ENCODE measurements at regions not wholly inside any gene's neighbourhood (a gene's known extent, or its start where the extent isn't known, plus 50 kb on each side); places are given as distances from the start of the nearest gene placed in this dataset.

- H3K27me3 ChIP-seq (ENCODE audit: control insufficient read depth, insufficient read depth, low read length), result no peaks in the 10 kb centered on the region
- no peak overlapping the region for H3K4me3 ChIP-seq (ENCODE audit: low read length)
- no CpG with 5 or more reads among the region's 3 CpGs for WGBS (ENCODE audit: insufficient coverage, low lambda C conversion rate)
- H3K9me3 ChIP-seq (ENCODE audit: control insufficient read depth, low read depth, low read length), result no peaks in the 10 kb centered on the region
- peak in 1 of 2 donors; percentile 7 for DNase-seq
- no peaks in the 10 kb centered on the region for H3K4me1 ChIP-seq (ENCODE audit: control insufficient read depth, insufficient read depth, low read length)
- H3K27ac ChIP-seq (ENCODE audit: low read length), result no peak overlapping the region
- H3K36me3 ChIP-seq (ENCODE audit: control insufficient read depth, insufficient read depth, low read length), result no peaks in the 10 kb centered on the region
Measured at GRCh38 chr3:168341192-168341815, 245.6 kb upstream of the GOLIM4 start.

- Histone ChIP-seq H3K4me1 (ENCODE audit: control insufficient read depth, insufficient read depth, low read length) (no peaks in the 10 kb centered on the region), H3K27me3 (ENCODE audit: control insufficient read depth, insufficient read depth, low read length) (no peaks in the 10 kb centered on the region), H3K27ac (ENCODE audit: low read length) (no peak overlapping the region), H3K36me3 (ENCODE audit: control insufficient read depth, insufficient read depth, low read length) (no peaks in the 10 kb centered on the region), H3K4me3 (ENCODE audit: low read length) (no peak overlapping the region), H3K9me3 (ENCODE audit: control insufficient read depth, low read depth, low read length) (no peaks in the 10 kb centered on the region)
- DNase-seq, result no peak
- 80% methylated on average over 1 of the region's 1 CpG for WGBS (ENCODE audit: insufficient coverage, low lambda C conversion rate)
Measured at GRCh38 chr3:168338161-168338560, 242.4 kb upstream of the GOLIM4 start.

- Histone ChIP-seq H3K9me3 (ENCODE audit: control insufficient read depth, low read depth, low read length) (no peaks in the 10 kb centered on the region), H3K36me3 (ENCODE audit: control insufficient read depth, insufficient read depth, low read length) (no peaks in the 10 kb centered on the region)
- 100% methylated on average over 1 of the region's 3 CpGs for WGBS (ENCODE audit: insufficient coverage, low lambda C conversion rate)
Measured at GRCh38 chr3:168336276-168336675, 240.6 kb upstream of the GOLIM4 start.

GRCh38 chr3:168333410-168333935, 237.7 kb upstream of the GOLIM4 start:
- DNase-seq, result no peak
- Histone ChIP-seq H3K36me3 (ENCODE audit: control insufficient read depth, insufficient read depth, low read length) (no peaks in the 10 kb centered on the region), H3K4me3 (ENCODE audit: low read length) (no peak overlapping the region), H3K4me1 (ENCODE audit: control insufficient read depth, insufficient read depth, low read length) (no peaks in the 10 kb centered on the region), H3K9me3 (ENCODE audit: control insufficient read depth, low read depth, low read length) (no peaks in the 10 kb centered on the region), H3K27me3 (ENCODE audit: control insufficient read depth, insufficient read depth, low read length) (no peaks in the 10 kb centered on the region), H3K27ac (ENCODE audit: low read length) (no peak overlapping the region)

More at GRCh38 chr3:168336276-168336675, 240.6 kb upstream of the GOLIM4 start:
- Histone ChIP-seq H3K27ac (ENCODE audit: low read length) (no peak overlapping the region), H3K4me3 (ENCODE audit: low read length) (no peak overlapping the region), H3K4me1 (ENCODE audit: control insufficient read depth, insufficient read depth, low read length) (no peaks in the 10 kb centered on the region), H3K27me3 (ENCODE audit: control insufficient read depth, insufficient read depth, low read length) (no peaks in the 10 kb centered on the region)
- no peak for DNase-seq

- Histone ChIP-seq H3K4me1 (ENCODE audit: control insufficient read depth, insufficient read depth, low read length) (no peaks in the 10 kb centered on the region), H3K27ac (ENCODE audit: low read length) (no peak overlapping the region), H3K9me3 (ENCODE audit: control insufficient read depth, low read depth, low read length) (no peaks in the 10 kb centered on the region), H3K4me3 (ENCODE audit: low read length) (no peak overlapping the region), H3K36me3 (ENCODE audit: control insufficient read depth, insufficient read depth, low read length) (no peaks in the 10 kb centered on the region), H3K27me3 (ENCODE audit: control insufficient read depth, insufficient read depth, low read length) (no peaks in the 10 kb centered on the region)
- 71% methylated on average over 1 of the region's 3 CpGs for WGBS (ENCODE audit: insufficient coverage, low lambda C conversion rate)
- DNase-seq, result no peak
Measured at GRCh38 chr3:168331756-168332155, 236.0 kb upstream of the GOLIM4 start.

- Histone ChIP-seq H3K9me3 (ENCODE audit: control insufficient read depth, low read depth, low read length) (no peaks in the 10 kb centered on the region), H3K36me3 (ENCODE audit: control insufficient read depth, insufficient read depth, low read length) (no peaks in the 10 kb centered on the region), H3K4me3 (ENCODE audit: low read length) (no peak overlapping the region), H3K4me1 (ENCODE audit: control insufficient read depth, insufficient read depth, low read length) (no peaks in the 10 kb centered on the region), H3K27me3 (ENCODE audit: control insufficient read depth, insufficient read depth, low read length) (no peaks in the 10 kb centered on the region), H3K27ac (ENCODE audit: low read length) (no peak overlapping the region)
- no peak for DNase-seq
- 100% methylated on average over 1 of the region's 3 CpGs for WGBS (ENCODE audit: insufficient coverage, low lambda C conversion rate)
Measured at GRCh38 chr3:168330983-168331382, 235.3 kb upstream of the GOLIM4 start.

GRCh38 chr3:168327856-168328255, 232.1 kb upstream of the GOLIM4 start:
- Histone ChIP-seq H3K27ac (ENCODE audit: low read length) (no peak overlapping the region), H3K36me3 (ENCODE audit: control insufficient read depth, insufficient read depth, low read length) (no peaks in the 10 kb centered on the region), H3K4me1 (ENCODE audit: control insufficient read depth, insufficient read depth, low read length) (no peaks in the 10 kb centered on the region), H3K9me3 (ENCODE audit: control insufficient read depth, low read depth, low read length) (no peaks in the 10 kb centered on the region), H3K4me3 (ENCODE audit: low read length) (no peak overlapping the region), H3K27me3 (ENCODE audit: control insufficient read depth, insufficient read depth, low read length) (no peaks in the 10 kb centered on the region)
- WGBS (ENCODE audit: insufficient coverage, low lambda C conversion rate), result no CpG with 5 or more reads among the region's 1 CpG
- DNase-seq, result no peak

GRCh38 chr3:168325684-168326083, 230.0 kb upstream of the GOLIM4 start:
- no peak for DNase-seq
- Histone ChIP-seq H3K4me3 (ENCODE audit: low read length) (no peak overlapping the region), H3K36me3 (ENCODE audit: control insufficient read depth, insufficient read depth, low read length) (no peaks in the 10 kb centered on the region), H3K9me3 (ENCODE audit: control insufficient read depth, low read depth, low read length) (no peaks in the 10 kb centered on the region), H3K27ac (ENCODE audit: low read length) (no peak overlapping the region), H3K4me1 (ENCODE audit: control insufficient read depth, insufficient read depth, low read length) (no peaks in the 10 kb centered on the region), H3K27me3 (ENCODE audit: control insufficient read depth, insufficient read depth, low read length) (no peaks in the 10 kb centered on the region)

GRCh38 chr3:168322941-168323340, 227.2 kb upstream of the GOLIM4 start:
- WGBS (ENCODE audit: insufficient coverage, low lambda C conversion rate), result 56% methylated on average over 3 of the region's 4 CpGs
- H3K27ac ChIP-seq (ENCODE audit: low read length), result no peak overlapping the region
- no peaks in the 10 kb centered on the region for H3K9me3 ChIP-seq (ENCODE audit: control insufficient read depth, low read depth, low read length)
- no peaks in the 10 kb centered on the region for H3K27me3 ChIP-seq (ENCODE audit: control insufficient read depth, insufficient read depth, low read length)
- DNase-seq, result no peak
- H3K4me3 ChIP-seq (ENCODE audit: low read length), result no peak overlapping the region
- no peaks in the 10 kb centered on the region for H3K36me3 ChIP-seq (ENCODE audit: control insufficient read depth, insufficient read depth, low read length)
- no peaks in the 10 kb centered on the region for H3K4me1 ChIP-seq (ENCODE audit: control insufficient read depth, insufficient read depth, low read length)

- H3K9me3 ChIP-seq (ENCODE audit: control insufficient read depth, low read depth, low read length), result no peaks in the 10 kb centered on the region
- H3K4me1 ChIP-seq (ENCODE audit: control insufficient read depth, insufficient read depth, low read length), result no peaks in the 10 kb centered on the region
- no peaks in the 10 kb centered on the region for H3K36me3 ChIP-seq (ENCODE audit: control insufficient read depth, insufficient read depth, low read length)
- no peak overlapping the region for H3K27ac ChIP-seq (ENCODE audit: low read length)
- 100% methylated on average over 1 of the region's 3 CpGs for WGBS (ENCODE audit: insufficient coverage, low lambda C conversion rate)
- DNase-seq, result no peak
- H3K4me3 ChIP-seq (ENCODE audit: low read length), result no peak overlapping the region
- no peaks in the 10 kb centered on the region for H3K27me3 ChIP-seq (ENCODE audit: control insufficient read depth, insufficient read depth, low read length)
Measured at GRCh38 chr3:168314166-168314565, 218.4 kb upstream of the GOLIM4 start.

GRCh38 chr3:168312984-168313383, 217.3 kb upstream of the GOLIM4 start:
- no peaks in the 10 kb centered on the region for H3K9me3 ChIP-seq (ENCODE audit: control insufficient read depth, low read depth, low read length)
- DNase-seq, result no peak
- H3K36me3 ChIP-seq (ENCODE audit: control insufficient read depth, insufficient read depth, low read length), result no peaks in the 10 kb centered on the region
- no CpG with 5 or more reads among the region's 4 CpGs for WGBS (ENCODE audit: insufficient coverage, low lambda C conversion rate)
- no peak overlapping the region for H3K27ac ChIP-seq (ENCODE audit: low read length)
- H3K4me1 ChIP-seq (ENCODE audit: control insufficient read depth, insufficient read depth, low read length), result no peaks in the 10 kb centered on the region
- H3K27me3 ChIP-seq (ENCODE audit: control insufficient read depth, insufficient read depth, low read length), result no peaks in the 10 kb centered on the region
- no peak overlapping the region for H3K4me3 ChIP-seq (ENCODE audit: low read length)

Data from large intestine (tissue), 3 donors.